Erythroblast (primary cell): ENCODE measurements at regions not wholly inside any gene's neighbourhood (a gene's known extent, or its start where the extent isn't known, plus 50 kb on each side); places are given as distances from the start of the nearest gene placed in this dataset.

ENCODE experiments used
- GATA1 ChIP-seq: IDR thresholded peaks from 2 replicates; pipeline ENCODE4 v1.6.1; 2011; ENCODE audit warnings: low read depth, mild to moderate bottlenecking, control low read depth, low read length, moderate library complexity
- POLR2A ChIP-seq: IDR thresholded peaks from 2 replicates; pipeline ENCODE4 v1.6.1; 2011; ENCODE audit warnings: mild to moderate bottlenecking, low read length

GRCh38 chr3:168914662-168915061 lies 748.9 kb downstream of the MECOM start:
- TF ChIP-seq POLR2A (no peak), GATA1 (no peak)
